Osteocyte (in vitro differentiated cells): ENCODE measurements at regions not wholly inside any gene's neighbourhood (a gene's known extent, or its start where the extent isn't known, plus 50 kb on each side); places are given as distances from the start of the nearest gene placed in this dataset.

ENCODE experiments used
- DNase-seq: peaks from one replicate; pipeline ENCODE4 v3.0.0; 2021; ENCODE audit warnings: mixed read lengths; ENCODE audit not compliant: unreplicated experiment; ENCODE audit errors: extremely low spot score
- H3K27ac Mint-ChIP-seq: one replicate; pipeline ENCODE4 v1.8.0; 2021; ENCODE audit warnings: mild to moderate bottlenecking, mixed read lengths; ENCODE audit not compliant: unreplicated experiment
- H3K27me3 Mint-ChIP-seq: one replicate; pipeline ENCODE4 v1.8.0; 2021; ENCODE audit warnings: mixed read lengths; ENCODE audit not compliant: unreplicated experiment
- H3K36me3 Mint-ChIP-seq: one replicate; pipeline ENCODE4 v1.8.0; 2021; ENCODE audit warnings: mixed read lengths; ENCODE audit not compliant: unreplicated experiment
- H3K4me1 Mint-ChIP-seq: one replicate; pipeline ENCODE4 v1.8.0; 2021; ENCODE audit warnings: mixed read lengths; ENCODE audit not compliant: unreplicated experiment
- H3K4me3 Mint-ChIP-seq: one replicate; pipeline ENCODE4 v1.8.0; 2021; ENCODE audit warnings: mild to moderate bottlenecking, moderate library complexity, mixed read lengths; ENCODE audit not compliant: unreplicated experiment
- H3K9me3 Mint-ChIP-seq: one replicate; pipeline ENCODE4 v1.8.0; 2021; ENCODE audit warnings: mixed read lengths; ENCODE audit not compliant: unreplicated experiment
- TF ChIP-seq, protein P1 (sequence below): fragments of 200-600 bp; sonication (generic); IDR thresholded peaks from 2 replicates; pipeline ENCODE4 v1.5.0; 2021; ENCODE audit warnings: antibody characterized with exemption, mild to moderate bottlenecking, moderate library complexity

DNA sequence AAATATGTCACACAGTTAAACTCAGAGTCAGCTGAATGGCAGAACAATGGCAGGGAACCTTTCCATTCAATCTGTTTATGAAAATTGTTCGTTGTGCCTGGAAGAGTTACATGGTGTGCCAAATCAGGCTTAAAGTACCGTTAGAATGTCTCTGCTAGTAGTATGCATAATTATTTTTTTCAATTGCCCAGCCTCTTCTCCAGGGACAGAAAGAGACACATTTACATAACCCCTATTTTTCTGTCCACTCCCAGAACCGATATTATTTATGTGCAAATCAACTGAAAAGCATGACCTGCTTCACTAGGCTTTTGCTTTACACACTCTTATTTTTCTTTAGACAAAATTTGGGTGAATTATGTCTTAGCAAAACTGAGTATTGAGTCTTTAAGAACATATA lies 459.1 kb downstream of the EFNA5 start:
- DNase-seq, result no peak
- Mint-ChIP-seq H3K4me1 (no peaks in the 10 kb centered on the region), H3K36me3 (no peaks in the 10 kb centered on the region), H3K4me3 (no peak overlapping the region), H3K9me3 (no peaks in the 10 kb centered on the region), H3K27ac (no peak overlapping the region), H3K27me3 (no peaks in the 10 kb centered on the region)
- TF ChIP-seq, protein P1, sequence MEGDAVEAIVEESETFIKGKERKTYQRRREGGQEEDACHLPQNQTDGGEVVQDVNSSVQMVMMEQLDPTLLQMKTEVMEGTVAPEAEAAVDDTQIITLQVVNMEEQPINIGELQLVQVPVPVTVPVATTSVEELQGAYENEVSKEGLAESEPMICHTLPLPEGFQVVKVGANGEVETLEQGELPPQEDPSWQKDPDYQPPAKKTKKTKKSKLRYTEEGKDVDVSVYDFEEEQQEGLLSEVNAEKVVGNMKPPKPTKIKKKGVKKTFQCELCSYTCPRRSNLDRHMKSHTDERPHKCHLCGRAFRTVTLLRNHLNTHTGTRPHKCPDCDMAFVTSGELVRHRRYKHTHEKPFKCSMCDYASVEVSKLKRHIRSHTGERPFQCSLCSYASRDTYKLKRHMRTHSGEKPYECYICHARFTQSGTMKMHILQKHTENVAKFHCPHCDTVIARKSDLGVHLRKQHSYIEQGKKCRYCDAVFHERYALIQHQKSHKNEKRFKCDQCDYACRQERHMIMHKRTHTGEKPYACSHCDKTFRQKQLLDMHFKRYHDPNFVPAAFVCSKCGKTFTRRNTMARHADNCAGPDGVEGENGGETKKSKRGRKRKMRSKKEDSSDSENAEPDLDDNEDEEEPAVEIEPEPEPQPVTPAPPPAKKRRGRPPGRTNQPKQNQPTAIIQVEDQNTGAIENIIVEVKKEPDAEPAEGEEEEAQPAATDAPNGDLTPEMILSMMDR, result no peak

- no peaks in the 10 kb centered on the region for H3K9me3 Mint-ChIP-seq
- no peaks in the 10 kb centered on the region for H3K27me3 Mint-ChIP-seq
- H3K36me3 Mint-ChIP-seq, result no peaks in the 10 kb centered on the region
- DNase-seq, result no peak
- H3K27ac Mint-ChIP-seq, result no peak overlapping the region
- TF ChIP-seq, protein P1, result no peak
- H3K4me3 Mint-ChIP-seq, result no peak overlapping the region
- no peaks in the 10 kb centered on the region for H3K4me1 Mint-ChIP-seq
Observed at GRCh38 chr5:107208867-107209266, 461.9 kb downstream of the EFNA5 start.

GRCh38 chr5:107204413-107204812 lies 466.3 kb downstream of the EFNA5 start:
- no peaks in the 10 kb centered on the region for H3K27me3 Mint-ChIP-seq
- no peak overlapping the region for H3K27ac Mint-ChIP-seq
- DNase-seq, result no peak
- no peak overlapping the region for H3K4me3 Mint-ChIP-seq
- H3K9me3 Mint-ChIP-seq, result no peaks in the 10 kb centered on the region
- no peaks in the 10 kb centered on the region for H3K4me1 Mint-ChIP-seq
- TF ChIP-seq, protein P1, result no peak
- no peaks in the 10 kb centered on the region for H3K36me3 Mint-ChIP-seq

DNA sequence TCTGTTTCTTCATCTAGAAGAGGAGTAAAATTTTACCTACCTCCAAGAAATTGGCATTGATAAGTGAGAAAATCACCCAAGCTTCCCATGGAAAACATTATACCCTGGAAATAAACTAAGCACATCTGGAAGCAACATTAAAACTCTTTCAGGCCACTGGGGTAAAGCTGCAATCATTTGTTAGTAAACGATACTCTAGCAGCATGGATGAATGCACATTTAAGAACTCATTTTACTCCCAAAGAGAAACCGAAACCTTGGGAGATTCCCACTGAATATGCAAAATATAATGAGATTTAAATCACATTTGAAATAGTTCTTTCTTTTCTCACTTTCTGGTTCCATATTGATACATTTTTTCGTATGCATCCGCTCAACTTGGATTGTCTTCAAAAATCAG lies 467.5 kb downstream of the EFNA5 start:
- DNase-seq, result no peak
- Mint-ChIP-seq H3K9me3 (no peaks in the 10 kb centered on the region), H3K27ac (no peak overlapping the region), H3K4me3 (no peak overlapping the region), H3K27me3 (no peaks in the 10 kb centered on the region), H3K4me1 (peaks cover 5% of the 10 kb centered on the region), H3K36me3 (no peaks in the 10 kb centered on the region)
- TF ChIP-seq, protein P1, result no peak

DNA sequence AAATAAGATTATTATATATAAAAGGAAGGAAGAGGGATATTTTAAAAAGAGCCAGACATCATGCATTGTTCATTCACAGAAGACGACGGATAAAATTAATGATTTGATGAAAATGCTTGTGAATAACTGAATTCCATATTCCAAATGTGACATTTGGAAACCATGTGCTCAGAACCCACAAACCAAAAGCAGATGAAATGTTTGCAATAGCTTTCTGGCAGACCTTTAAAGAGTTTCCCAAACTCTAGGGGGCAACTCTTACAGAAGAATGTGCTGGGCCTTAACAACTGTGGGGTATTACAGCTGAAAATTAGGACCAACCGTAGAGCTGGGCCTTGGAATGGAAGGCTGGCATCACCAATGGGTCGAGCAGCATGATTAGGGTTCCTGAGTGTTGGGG lies 471.0 kb downstream of the EFNA5 start:
- H3K27me3 Mint-ChIP-seq, result no peaks in the 10 kb centered on the region
- H3K36me3 Mint-ChIP-seq, result no peaks in the 10 kb centered on the region
- no peak for DNase-seq
- H3K4me1 Mint-ChIP-seq, result peaks cover 6% of the 10 kb centered on the region
- H3K4me3 Mint-ChIP-seq, result no peak overlapping the region
- TF ChIP-seq, protein P1, result no peak
- no peaks in the 10 kb centered on the region for H3K9me3 Mint-ChIP-seq
- H3K27ac Mint-ChIP-seq, result no peak overlapping the region
